ENCODE measurements at regions not wholly inside any gene's neighbourhood (a gene's known extent, or its start where the extent isn't known, plus 50 kb on each side); places are given as distances from the start of the nearest gene placed in this dataset.

- ATAC-seq (ENCODE audit: insufficient number of reproducible peaks, low FRiP score, low read depth) (no peak), DNase-seq (ENCODE audit: low spot score) (no peak)
- H3K9me3 ChIP-seq: no peaks in the 10 kb centered on the region
- H3K27ac ChIP-seq: no peak overlapping the region
- no peak overlapping the region for H3K4me3 ChIP-seq
- no peaks in the 10 kb centered on the region for H3K36me3 ChIP-seq
- no peaks in the 10 kb centered on the region for H3K27me3 ChIP-seq (replicated peaks; ENCODE audit: insufficient read depth)
- peaks cover 6 to 25% of the 10 kb centered on the region in 2 donors for H3K4me1 ChIP-seq (ENCODE audit: control insufficient read depth in 1 of 2, low read depth in 2 of 2)
- TF ChIP-seq CTCF (IDR thresholded peaks at IDR 0.05): no peak
Measured at GRCh38 chr1:116857092-116857491, 52.6 kb upstream of the PTGFRN start.
